ENCODE measurements at regions not wholly inside any gene's neighbourhood (a gene's known extent, or its start where the extent isn't known, plus 50 kb on each side); places are given as distances from the start of the nearest gene placed in this dataset.

- DNase-seq: no peak
These were observed 287.4 kb upstream of the NBEA start for GRCh38 chr13:34654647-34655046.

GRCh38 chr13:34655554-34655953 lies 286.5 kb upstream of the NBEA start:
- no peak for DNase-seq

- DNase-seq: no peak
These were observed 284.4 kb upstream of the NBEA start for GRCh38 chr13:34657716-34658115.

- DNase-seq: no peak
These were observed 274.5 kb upstream of the NBEA start for GRCh38 chr13:34667286-34668218.

- no peak for DNase-seq
These were observed 270.9 kb upstream of the NBEA start for GRCh38 chr13:34671137-34671536.

GRCh38 chr13:34672631-34673030 lies 269.4 kb upstream of the NBEA start:
- no peak for DNase-seq

- no peak for DNase-seq
These were observed 266.4 kb upstream of the NBEA start for GRCh38 chr13:34675626-34676025.

GRCh38 chr13:34678154-34678553 lies 263.9 kb upstream of the NBEA start:
- DNase-seq: no peak

- no peak for DNase-seq
These were observed 260.6 kb upstream of the NBEA start for GRCh38 chr13:34681405-34681955.

- no peak for DNase-seq
These were observed 247.0 kb upstream of the NBEA start for GRCh38 chr13:34695063-34695462.

GRCh38 chr13:34696296-34696695 lies 245.8 kb upstream of the NBEA start:
- no peak for DNase-seq

- no peak for DNase-seq
These were observed 245.3 kb upstream of the NBEA start for GRCh38 chr13:34696741-34697140.

GRCh38 chr13:34698945-34699344 lies 243.1 kb upstream of the NBEA start:
- no peak for DNase-seq

GRCh38 chr13:34700155-34700554 lies 241.9 kb upstream of the NBEA start:
- no peak for DNase-seq

GRCh38 chr13:34701919-34702318 lies 240.2 kb upstream of the NBEA start:
- DNase-seq: no peak

GRCh38 chr13:34708566-34709313 lies 233.3 kb upstream of the NBEA start:
- no peak for DNase-seq

GRCh38 chr13:34719060-34719875 lies 222.8 kb upstream of the NBEA start:
- no peak for DNase-seq

- no peak for DNase-seq
These were observed 221.5 kb upstream of the NBEA start for GRCh38 chr13:34720618-34721017.

GRCh38 chr13:34721631-34722595 lies 220.2 kb upstream of the NBEA start:
- DNase-seq: no peak

GRCh38 chr13:34722922-34723321 lies 219.1 kb upstream of the NBEA start:
- DNase-seq: no peak

GRCh38 chr13:34730961-34731360 lies 211.1 kb upstream of the NBEA start:
- DNase-seq: no peak

- DNase-seq: no peak
These were observed 210.6 kb upstream of the NBEA start for GRCh38 chr13:34731486-34731885.

Data from NCI-H1105 (cell line).